Left lung (tissue), 4 donors: ENCODE measurements at regions not wholly inside any gene's neighbourhood (a gene's known extent, or its start where the extent isn't known, plus 50 kb on each side); places are given as distances from the start of the nearest gene placed in this dataset.
A peak's percentile ranks its signal among the peaks of the same experiment; 100 is the strongest.

Source experiments
- ATAC-seq: fragments of 200-7000 bp; cut with Tn5 transposase; one replicate; pipeline ENCODE4 v1.9.1; 2020; ENCODE audit warnings: moderate library complexity
- DNase-seq, 4 donors: peaks; one replicate each; pipeline ENCODE4 v3.0.0-alpha.2; 2013 to 2020
- H3K27ac ChIP-seq, 2 donors: fragments of 200-600 bp; sonication (generic) in 1 of 2; one replicate each; pipeline versions ENCODE4 v1.5.0 to v1.8.0; 2020 to 2021
- H3K27me3 ChIP-seq, 2 donors: fragments of 200-600 bp; sonication (generic) in 1 of 2; one replicate each; pipeline versions ENCODE4 v1.5.0 to v1.8.0; 2020 to 2021
- H3K36me3 ChIP-seq, 2 donors: fragments of 200-600 bp; sonication (generic) in 1 of 2; one replicate each; pipeline versions ENCODE4 v1.5.0 to v1.8.0; 2020 to 2021
- H3K4me1 ChIP-seq, 2 donors: fragments of 200-600 bp; one replicate each; pipeline ENCODE4 v1.8.0; 2021
- H3K4me3 ChIP-seq, 2 donors: fragments of 200-600 bp; sonication (generic) in 1 of 2; one replicate each; pipeline versions ENCODE4 v1.5.0 to v1.8.0; 2020 to 2021; ENCODE audit warnings: mild to moderate bottlenecking in 1 of 2
- H3K9me3 ChIP-seq, 2 donors: fragments of 200-600 bp; sonication (generic) in 1 of 2; one replicate each; pipeline versions ENCODE4 v1.5.0 to v1.8.0; 2020 to 2021
- intact Hi-C, 2 donors: fragments of 100-400 bp; cut with DNase I; formaldehyde crosslinking; loops; one replicate each; pipeline versions ENCODE4 v1.11.2 to v1.14.2; 2022
- TF ChIP-seq, protein P1 (sequence below), 2 donors: fragments of 200-600 bp; sonication (generic) in 1 of 2; IDR thresholded peaks; one replicate each; pipeline versions ENCODE4 v1.5.0 to v1.8.0; 2021; ENCODE audit warnings: antibody characterized with exemption in 2 of 2
- donor health status: DM: no; HTN: yes; CAD: no.
- donor health status: DM: no; HTN: no; CAD: no.

DNA sequence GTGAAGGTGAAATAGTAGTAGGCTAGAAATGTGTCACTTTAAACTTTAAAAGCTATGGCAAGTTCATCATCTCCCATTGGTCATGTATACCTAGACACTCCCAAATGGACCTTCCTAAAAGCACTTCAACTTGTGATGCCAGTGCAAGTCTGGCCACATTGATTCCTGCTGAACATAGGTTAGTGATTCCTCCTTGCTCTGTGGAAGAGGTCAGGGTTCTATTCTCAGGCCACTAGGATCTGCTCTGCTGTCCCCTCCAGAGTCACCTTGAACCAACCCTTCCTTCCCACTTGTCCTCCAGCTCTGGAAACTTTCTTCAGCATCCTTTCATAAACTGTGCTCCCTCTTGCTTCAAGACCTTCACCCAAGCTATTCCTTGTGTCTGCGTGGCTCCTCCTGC lies 301.7 kb downstream of the RPLP1 start:
- H3K27me3 ChIP-seq = no peaks in the 10 kb centered on the region
- no peaks in the 10 kb centered on the region for H3K36me3 ChIP-seq
- TF ChIP-seq, protein P1, sequence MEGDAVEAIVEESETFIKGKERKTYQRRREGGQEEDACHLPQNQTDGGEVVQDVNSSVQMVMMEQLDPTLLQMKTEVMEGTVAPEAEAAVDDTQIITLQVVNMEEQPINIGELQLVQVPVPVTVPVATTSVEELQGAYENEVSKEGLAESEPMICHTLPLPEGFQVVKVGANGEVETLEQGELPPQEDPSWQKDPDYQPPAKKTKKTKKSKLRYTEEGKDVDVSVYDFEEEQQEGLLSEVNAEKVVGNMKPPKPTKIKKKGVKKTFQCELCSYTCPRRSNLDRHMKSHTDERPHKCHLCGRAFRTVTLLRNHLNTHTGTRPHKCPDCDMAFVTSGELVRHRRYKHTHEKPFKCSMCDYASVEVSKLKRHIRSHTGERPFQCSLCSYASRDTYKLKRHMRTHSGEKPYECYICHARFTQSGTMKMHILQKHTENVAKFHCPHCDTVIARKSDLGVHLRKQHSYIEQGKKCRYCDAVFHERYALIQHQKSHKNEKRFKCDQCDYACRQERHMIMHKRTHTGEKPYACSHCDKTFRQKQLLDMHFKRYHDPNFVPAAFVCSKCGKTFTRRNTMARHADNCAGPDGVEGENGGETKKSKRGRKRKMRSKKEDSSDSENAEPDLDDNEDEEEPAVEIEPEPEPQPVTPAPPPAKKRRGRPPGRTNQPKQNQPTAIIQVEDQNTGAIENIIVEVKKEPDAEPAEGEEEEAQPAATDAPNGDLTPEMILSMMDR (IDR thresholded peaks at IDR 0.05) = no peak
- H3K27ac ChIP-seq = peak overlapping the region in 1 of 2 donors; percentile 76
- intact Hi-C loops = no loop called here
- peaks cover 14 to 60% of the 10 kb centered on the region in 2 donors for H3K4me1 ChIP-seq
- ATAC-seq = no peak
- peak overlapping the region in 1 of 2 donors; percentile 6 for H3K4me3 ChIP-seq
- DNase-seq = no peak
- peaks cover 0 to 10% of the 10 kb centered on the region in 2 donors for H3K9me3 ChIP-seq

DNA sequence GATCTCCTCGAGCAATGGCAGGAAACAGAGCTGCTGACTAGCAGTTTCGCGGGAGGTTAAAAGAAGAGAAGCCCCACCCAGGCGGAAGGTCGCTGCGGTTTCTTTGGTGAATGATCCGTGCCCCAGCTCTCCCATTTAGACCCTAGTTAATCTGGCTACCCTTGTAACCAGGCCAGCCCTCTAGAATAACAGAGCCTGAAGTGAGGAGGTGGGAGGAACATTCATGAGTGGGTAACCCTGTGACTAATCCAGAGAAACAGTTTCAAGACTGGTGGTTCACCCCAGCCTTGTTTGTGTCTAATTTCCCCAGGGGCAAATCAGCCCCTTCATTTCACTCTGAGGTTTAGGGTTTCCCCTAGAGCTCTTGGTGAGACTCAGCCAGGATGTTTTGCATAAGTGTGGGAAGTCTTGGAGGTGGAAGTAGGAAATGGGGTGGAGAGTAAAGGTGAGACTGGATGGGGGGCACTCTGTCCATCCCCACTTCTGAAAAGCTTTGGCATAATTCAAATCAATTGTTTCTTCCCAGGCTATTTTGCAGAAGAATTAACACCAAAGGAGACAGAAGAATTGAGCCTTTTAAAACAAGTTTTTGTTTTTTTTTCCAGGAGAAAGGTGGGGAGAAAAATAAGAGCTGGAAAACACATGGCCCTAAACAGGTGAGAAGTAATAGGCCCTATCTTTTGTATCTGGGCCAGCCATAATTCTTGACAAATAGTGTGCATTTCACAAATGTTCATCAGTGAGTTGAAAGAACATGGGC lies 303.1 kb downstream of the RPLP1 start:
- Histone ChIP-seq H3K36me3 (no peaks in the 10 kb centered on the region), H3K4me1 (peaks cover 19 to 74% of the 10 kb centered on the region in 2 donors), H3K27me3 (no peaks in the 10 kb centered on the region), H3K4me3 (no peak overlapping the region), H3K9me3 (peaks cover 0 to 10% of the 10 kb centered on the region in 2 donors), H3K27ac (peak overlapping the region in 1 of 2 donors; percentile 76)
- intact Hi-C loops = no loop called here
- ATAC-seq = no peak
- TF ChIP-seq, protein P1 (IDR thresholded peaks at IDR 0.05) = no peak
- DNase-seq = peak in 1 of 4 donors; percentile 77

DNA sequence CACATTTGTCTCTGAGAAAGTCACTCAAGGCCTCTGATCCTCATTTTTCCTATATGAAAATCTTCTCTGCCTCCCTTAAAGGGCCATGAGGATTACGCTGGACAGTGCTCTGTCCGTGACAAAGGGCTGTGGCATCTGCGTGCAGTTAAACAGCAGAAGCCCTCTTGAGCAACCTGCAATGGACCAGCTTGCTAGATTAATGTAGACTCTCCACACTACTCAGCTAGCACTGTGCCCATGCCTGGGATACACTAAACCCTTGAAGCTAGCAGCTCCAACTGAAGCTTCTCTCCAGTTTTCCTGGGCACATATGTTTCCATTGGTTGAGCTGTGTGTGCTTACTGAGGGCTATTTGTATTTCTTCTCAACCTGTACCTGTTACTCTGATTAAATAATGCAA lies 303.8 kb downstream of the RPLP1 start:
- peak overlapping the region in 1 of 2 donors; percentile 76 for H3K27ac ChIP-seq

DNA sequence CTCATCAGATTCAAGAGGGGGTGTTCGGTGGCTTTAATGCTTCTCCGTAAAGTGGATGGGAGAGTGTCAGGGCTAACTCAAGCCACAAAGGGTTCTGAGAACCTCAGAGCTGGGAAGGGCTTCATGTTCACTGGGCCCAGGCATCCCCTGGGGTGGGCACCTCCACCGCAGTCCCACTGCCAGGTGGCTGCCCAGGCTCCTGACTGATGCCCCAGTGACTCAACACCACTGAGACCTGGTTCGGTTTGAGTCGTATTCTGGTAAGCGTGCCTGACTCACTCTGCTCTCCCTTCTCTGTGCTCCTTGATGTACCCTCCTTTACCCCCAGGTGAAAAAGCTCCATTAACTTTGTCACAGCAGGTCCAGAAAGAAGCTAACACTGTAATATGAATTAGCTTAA lies 304.6 kb downstream of the RPLP1 start:
- intact Hi-C loops = no loop called here
- Histone ChIP-seq H3K27ac (no peak overlapping the region), H3K4me3 (no peak overlapping the region), H3K27me3 (no peaks in the 10 kb centered on the region), H3K9me3 (peaks cover 0 to 10% of the 10 kb centered on the region in 2 donors), H3K36me3 (no peaks in the 10 kb centered on the region), H3K4me1 (peaks cover 22 to 89% of the 10 kb centered on the region in 2 donors)
- no peak for ATAC-seq
- no peak for DNase-seq
- TF ChIP-seq, protein P1 (IDR thresholded peaks at IDR 0.05) = no peak

More for the DNA sequence above, 303.8 kb downstream of the RPLP1 start:
- peaks cover 22 to 81% of the 10 kb centered on the region in 2 donors for H3K4me1 ChIP-seq
- H3K9me3 ChIP-seq = peaks cover 0 to 10% of the 10 kb centered on the region in 2 donors
- H3K4me3 ChIP-seq = no peak overlapping the region
- TF ChIP-seq, protein P1 (IDR thresholded peaks at IDR 0.05) = no peak
- no peaks in the 10 kb centered on the region for H3K36me3 ChIP-seq
- DNase-seq (no peak), ATAC-seq (no peak)
- intact Hi-C loops = no loop called here
- no peaks in the 10 kb centered on the region for H3K27me3 ChIP-seq

DNA sequence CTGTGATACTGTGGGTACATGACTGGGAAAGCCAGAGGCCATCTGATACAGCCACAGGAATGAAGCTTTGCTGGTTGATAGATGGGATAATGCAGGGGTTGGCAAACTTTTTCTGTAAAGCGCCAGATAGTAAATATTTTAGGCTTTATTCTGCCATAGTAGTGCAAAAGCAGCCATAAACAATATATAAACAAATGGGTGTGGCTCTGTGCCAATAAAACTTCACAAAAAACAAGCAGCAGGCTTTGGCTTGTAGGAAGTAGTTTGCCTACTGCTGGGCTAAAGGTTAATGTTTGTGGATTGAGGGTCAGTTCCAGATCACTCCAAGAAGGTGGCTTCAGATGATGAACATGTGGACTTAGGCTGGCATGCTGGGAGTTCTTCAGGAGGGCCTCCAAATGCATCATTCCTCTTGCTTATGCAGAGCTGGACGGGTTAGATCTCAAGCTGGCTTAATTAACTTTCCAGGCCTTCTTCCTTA lies 305.7 kb downstream of the RPLP1 start:
- Histone ChIP-seq H3K4me3 (no peak overlapping the region), H3K27me3 (no peaks in the 10 kb centered on the region), H3K4me1 (peaks cover 22 to 97% of the 10 kb centered on the region in 2 donors), H3K27ac (peak overlapping the region in 1 of 2 donors; percentile 96), H3K36me3 (no peaks in the 10 kb centered on the region), H3K9me3 (peaks cover 0 to 4% of the 10 kb centered on the region in 2 donors)
- DNase-seq (peak in 2 of 4 donors; percentile 92 to 93), ATAC-seq (no peak)
- intact Hi-C loops = no loop called here
- TF ChIP-seq, protein P1 (IDR thresholded peaks at IDR 0.05) = no peak
